SU-DHL-6 (cell line): ENCODE measurements at regions not wholly inside any gene's neighbourhood (a gene's known extent, or its start where the extent isn't known, plus 50 kb on each side); places are given as distances from the start of the nearest gene placed in this dataset.

ENCODE experiments used
- H2AFZ ChIP-seq: fragments of 200-600 bp; sonication (generic); 2 replicates; pipeline ENCODE4 v1.6.1; 2014; ENCODE audit warnings: low read depth, mild to moderate bottlenecking, moderate library complexity, mixed read lengths, antibody characterized with exemption, low read length; ENCODE audit not compliant: severe bottlenecking
- H3F3A ChIP-seq: fragments of 200-600 bp; shearing (Covaris generic); 2 replicates; pipeline ENCODE4 v1.6.0; 2016; ENCODE audit warnings: antibody characterized with exemption, mild to moderate bottlenecking; ENCODE audit not compliant: insufficient read depth
- H3K27ac ChIP-seq: fragments of 200-600 bp; sonication (generic); 2 replicates; pipeline ENCODE4 v1.5.1; 2016; ENCODE audit warnings: low read depth, mild to moderate bottlenecking, low read length, moderate library complexity, mixed read lengths
- H3K27me3 ChIP-seq: fragments of 200-600 bp; sonication (generic), shearing (Covaris generic); 2 replicates; pipeline ENCODE4 v1.6.0; 2014; ENCODE audit warnings: mild to moderate bottlenecking, low read length
- H3K36me3 ChIP-seq: fragments of 200-600 bp; sonication (generic); 2 replicates; pipeline ENCODE4 v1.6.1; 2014; ENCODE audit warnings: mild to moderate bottlenecking, low read length, mixed read lengths
- H3K4me2 ChIP-seq: fragments of 300-600, 200-600 bp; shearing (Covaris generic), sonication (generic); 2 replicates; pipeline ENCODE4 v1.6.0; 2014; ENCODE audit warnings: low read length, low read depth, mild to moderate bottlenecking; ENCODE audit not compliant: poor library complexity, severe bottlenecking
- H3K4me3 ChIP-seq: fragments of 200-600 bp; sonication (generic); 2 replicates; pipeline ENCODE4 v1.5.1; 2014; ENCODE audit warnings: antibody characterized with exemption, low read length, mild to moderate bottlenecking, mixed read lengths; ENCODE audit not compliant: insufficient read depth, poor library complexity, severe bottlenecking
- H3K79me2 ChIP-seq: fragments of 200-600 bp; sonication (generic); 2 replicates; pipeline ENCODE4 v1.6.1; 2014; ENCODE audit warnings: mild to moderate bottlenecking, low read length, moderate library complexity; ENCODE audit not compliant: insufficient read depth
- H3K9ac ChIP-seq: fragments of 200-600 bp; sonication (generic); 2 replicates; pipeline ENCODE4 v1.7.0; 2014; ENCODE audit warnings: mild to moderate bottlenecking, low read length
- H3K9me2 ChIP-seq: fragments of 200-600 bp; sonication (generic); replicated peaks from 2 replicates; pipeline ENCODE4 v1.6.1; 2014; ENCODE audit warnings: low read length; ENCODE audit not compliant: insufficient read depth
- H3K9me3 ChIP-seq: fragments of 200-600 bp; sonication (generic); 2 replicates; pipeline ENCODE4 v1.6.1; 2014; ENCODE audit warnings: low read length, mixed read lengths; ENCODE audit not compliant: insufficient read depth
- H4K20me1 ChIP-seq: fragments of 200-600 bp; sonication (generic); 2 replicates; pipeline ENCODE4 v1.6.1; 2014; ENCODE audit warnings: low read depth, mild to moderate bottlenecking, antibody characterized with exemption, low read length, moderate library complexity, mixed read lengths
- EZH2phosphoT487 ChIP-seq: fragments of 200-600 bp; sonication (generic), shearing (Covaris generic); conservative IDR thresholded peaks from 2 replicates; pipeline ENCODE4 v1.6.1; 2018; ENCODE audit warnings: mild to moderate bottlenecking, antibody characterized with exemption, low read length, moderate library complexity, mixed read lengths
- TF ChIP-seq, protein P1 (sequence below): fragments of 200-600 bp; sonication (generic); IDR thresholded peaks from one replicate; pipeline ENCODE4 v1.5.1; 2017; ENCODE audit warnings: antibody characterized with exemption, mild to moderate bottlenecking, low read length, moderate library complexity; ENCODE audit not compliant: insufficient read depth, poor library complexity, severe bottlenecking

DNA sequence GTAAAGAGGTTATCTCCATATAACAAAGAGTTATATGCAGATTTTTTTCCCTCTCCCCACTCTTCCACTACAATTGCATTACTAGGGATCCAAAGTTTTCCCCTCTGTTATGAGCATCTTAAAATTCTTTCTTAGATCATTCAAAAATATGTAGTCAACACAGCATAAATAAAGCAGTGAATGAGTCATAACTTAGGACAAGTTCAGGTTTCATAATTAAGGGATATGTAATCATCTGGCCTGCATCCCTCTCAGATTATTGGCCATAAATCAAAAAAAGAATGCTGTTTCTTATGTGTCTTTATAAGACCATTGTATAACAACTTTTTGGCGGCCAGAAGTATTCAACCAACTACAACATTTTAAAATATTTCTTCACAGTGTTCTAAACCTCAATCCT lies 1526.1 kb downstream of the KCNT2 start:
- Histone ChIP-seq H3K4me2 (no peak overlapping the region), H3K9me2 (no peaks in the 10 kb centered on the region), H2AFZ (no peak overlapping the region), H3F3A (no peaks in the 10 kb centered on the region), H4K20me1 (no peaks in the 10 kb centered on the region), H3K9me3 (0 out of 2 replicates have a peak, but pooled peaks cover 3% of the 10 kb centered on the region), H3K9ac (no peak overlapping the region), H3K4me3 (no peak overlapping the region), H3K36me3 (no peaks in the 10 kb centered on the region), H3K79me2 (no peaks in the 10 kb centered on the region), H3K27me3 (no peaks in the 10 kb centered on the region), H3K27ac (no peak overlapping the region)
- no peak for TF ChIP-seq EZH2phosphoT487
- TF ChIP-seq, protein P1, sequence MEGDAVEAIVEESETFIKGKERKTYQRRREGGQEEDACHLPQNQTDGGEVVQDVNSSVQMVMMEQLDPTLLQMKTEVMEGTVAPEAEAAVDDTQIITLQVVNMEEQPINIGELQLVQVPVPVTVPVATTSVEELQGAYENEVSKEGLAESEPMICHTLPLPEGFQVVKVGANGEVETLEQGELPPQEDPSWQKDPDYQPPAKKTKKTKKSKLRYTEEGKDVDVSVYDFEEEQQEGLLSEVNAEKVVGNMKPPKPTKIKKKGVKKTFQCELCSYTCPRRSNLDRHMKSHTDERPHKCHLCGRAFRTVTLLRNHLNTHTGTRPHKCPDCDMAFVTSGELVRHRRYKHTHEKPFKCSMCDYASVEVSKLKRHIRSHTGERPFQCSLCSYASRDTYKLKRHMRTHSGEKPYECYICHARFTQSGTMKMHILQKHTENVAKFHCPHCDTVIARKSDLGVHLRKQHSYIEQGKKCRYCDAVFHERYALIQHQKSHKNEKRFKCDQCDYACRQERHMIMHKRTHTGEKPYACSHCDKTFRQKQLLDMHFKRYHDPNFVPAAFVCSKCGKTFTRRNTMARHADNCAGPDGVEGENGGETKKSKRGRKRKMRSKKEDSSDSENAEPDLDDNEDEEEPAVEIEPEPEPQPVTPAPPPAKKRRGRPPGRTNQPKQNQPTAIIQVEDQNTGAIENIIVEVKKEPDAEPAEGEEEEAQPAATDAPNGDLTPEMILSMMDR = no peak

- Histone ChIP-seq H2AFZ (no peak overlapping the region), H3F3A (no peaks in the 10 kb centered on the region), H3K36me3 (no peaks in the 10 kb centered on the region), H3K9ac (no peak overlapping the region), H3K4me2 (no peak overlapping the region), H4K20me1 (no peaks in the 10 kb centered on the region), H3K79me2 (no peaks in the 10 kb centered on the region), H3K9me2 (no peaks in the 10 kb centered on the region), H3K27me3 (no peaks in the 10 kb centered on the region), H3K27ac (no peak overlapping the region), H3K4me3 (no peak overlapping the region), H3K9me3 (no peaks in the 10 kb centered on the region)
- TF ChIP-seq, protein P1 = no peak
- no peak for TF ChIP-seq EZH2phosphoT487
Observed at GRCh38 chr1:195076682-195077081, 1531.6 kb downstream of the KCNT2 start.

DNA sequence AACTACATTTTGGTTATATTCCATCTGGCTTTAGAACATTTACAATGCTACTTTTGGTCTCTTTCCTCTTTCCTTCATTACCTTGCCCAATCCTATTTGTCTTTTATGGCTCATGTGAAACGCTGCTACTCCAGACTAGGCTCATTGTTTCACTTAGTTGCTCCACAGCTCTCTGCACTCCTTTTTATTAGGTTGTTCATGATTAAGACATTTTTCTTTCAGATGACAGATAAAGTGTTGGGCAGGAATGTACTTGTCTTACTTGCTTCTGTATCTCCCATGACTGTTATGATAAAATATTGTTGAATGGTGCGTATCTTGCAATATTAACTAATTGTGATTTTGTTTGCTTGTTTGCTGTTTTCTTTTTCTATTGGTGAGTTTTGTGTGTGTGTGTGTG lies 1532.3 kb downstream of the KCNT2 start:
- H3K36me3 ChIP-seq = no peaks in the 10 kb centered on the region
- no peak overlapping the region for H3K27ac ChIP-seq
- TF ChIP-seq EZH2phosphoT487 = no peak
- TF ChIP-seq, protein P1 = no peak
- no peak overlapping the region for H3K9ac ChIP-seq
- H3K79me2 ChIP-seq = no peaks in the 10 kb centered on the region
- H3F3A ChIP-seq = no peaks in the 10 kb centered on the region
- H3K9me2 ChIP-seq = no peaks in the 10 kb centered on the region
- no peak overlapping the region for H2AFZ ChIP-seq
- H3K4me2 ChIP-seq = no peak overlapping the region
- H3K9me3 ChIP-seq = no peaks in the 10 kb centered on the region
- H4K20me1 ChIP-seq = no peaks in the 10 kb centered on the region
- H3K4me3 ChIP-seq = no peak overlapping the region
- no peaks in the 10 kb centered on the region for H3K27me3 ChIP-seq
